ENCODE measurements at regions not wholly inside any gene's neighbourhood (a gene's known extent, or its start where the extent isn't known, plus 50 kb on each side); places are given as distances from the start of the nearest gene placed in this dataset.

- ChIA-PET CTCF (no interaction called here), POLR2A (no interaction called here)
- H3K27me3 Mint-ChIP-seq = peaks cover 2% of the 10 kb centered on the region
- intact Hi-C loops (cut with micrococcal nuclease) = no loop called here
- no peaks in the 10 kb centered on the region for H3K36me3 Mint-ChIP-seq (ENCODE audit: low read depth)
- ATAC-seq (no peak), DNase-seq (no peak)
- H3K4me1 Mint-ChIP-seq (ENCODE audit: low read depth) = no peaks in the 10 kb centered on the region
- H3K27ac Mint-ChIP-seq = no peak overlapping the region
- no peak overlapping the region for H3K4me3 Mint-ChIP-seq
- H3K9me3 Mint-ChIP-seq = peaks cover 2% of the 10 kb centered on the region
- TF ChIP-seq CTCF (IDR thresholded peaks at IDR 0.05) = no peak
Measured at GRCh38 chr22:34122042-34122441, 201.8 kb upstream of the LARGE1 start.

- H3K27ac Mint-ChIP-seq = no peak overlapping the region
- H3K4me1 Mint-ChIP-seq (ENCODE audit: low read depth) = no peaks in the 10 kb centered on the region
- no peak overlapping the region for H3K4me3 Mint-ChIP-seq
- intact Hi-C loops (cut with micrococcal nuclease) = no loop called here
- TF ChIP-seq CTCF (IDR thresholded peaks at IDR 0.05) = no peak
- ChIA-PET CTCF (no interaction called here), POLR2A (no interaction called here)
- H3K36me3 Mint-ChIP-seq (ENCODE audit: low read depth) = no peaks in the 10 kb centered on the region
- DNase-seq (no peak), ATAC-seq (no peak)
- H3K9me3 Mint-ChIP-seq = peaks cover 2% of the 10 kb centered on the region
- peaks cover 3% of the 10 kb centered on the region for H3K27me3 Mint-ChIP-seq
Measured at GRCh38 chr22:34129691-34130486, 209.6 kb upstream of the LARGE1 start.

- no peak for TF ChIP-seq CTCF (IDR thresholded peaks at IDR 0.05)
- DNase-seq (no peak), ATAC-seq (no peak)
- no peaks in the 10 kb centered on the region for H3K27me3 Mint-ChIP-seq
- H3K27ac Mint-ChIP-seq = no peak overlapping the region
- CTCF ChIA-PET = no interaction called here
- no peaks in the 10 kb centered on the region for H3K36me3 Mint-ChIP-seq (ENCODE audit: low read depth)
- no peak overlapping the region for H3K4me3 Mint-ChIP-seq
- POLR2A ChIA-PET = no interaction called here
- intact Hi-C loops (cut with micrococcal nuclease) = no loop called here
- H3K4me1 Mint-ChIP-seq (ENCODE audit: low read depth) = no peaks in the 10 kb centered on the region
- peaks cover 2% of the 10 kb centered on the region for H3K9me3 Mint-ChIP-seq
Measured at GRCh38 chr22:34135749-34136148, 215.5 kb upstream of the LARGE1 start.

- POLR2A ChIA-PET = no interaction called here
- no peaks in the 10 kb centered on the region for H3K4me1 Mint-ChIP-seq (ENCODE audit: low read depth)
- H3K36me3 Mint-ChIP-seq (ENCODE audit: low read depth) = no peaks in the 10 kb centered on the region
- H3K9me3 Mint-ChIP-seq = peaks cover 18% of the 10 kb centered on the region
- no peaks in the 10 kb centered on the region for H3K27me3 Mint-ChIP-seq
- H3K4me3 Mint-ChIP-seq = no peak overlapping the region
- no peak for DNase-seq
- TF ChIP-seq CTCF (IDR thresholded peaks at IDR 0.05) = no peak
- no peak for ATAC-seq
- intact Hi-C loops (cut with micrococcal nuclease) = no loop called here
- no peak overlapping the region for H3K27ac Mint-ChIP-seq
- CTCF ChIA-PET = no interaction called here
Measured at GRCh38 chr22:34150023-34150422, 229.7 kb upstream of the LARGE1 start.

GRCh38 chr22:34159491-34159890 lies 239.2 kb upstream of the LARGE1 start:
- ChIA-PET CTCF (no interaction called here), POLR2A (no interaction called here)
- Mint-ChIP-seq H3K27ac (no peak overlapping the region), H3K4me1 (ENCODE audit: low read depth) (no peaks in the 10 kb centered on the region), H3K4me3 (no peak overlapping the region), H3K36me3 (ENCODE audit: low read depth) (no peaks in the 10 kb centered on the region), H3K27me3 (peaks cover 4% of the 10 kb centered on the region), H3K9me3 (peaks cover 3% of the 10 kb centered on the region)
- no peak for TF ChIP-seq CTCF (IDR thresholded peaks at IDR 0.05)
- ATAC-seq (no peak), DNase-seq (no peak)
- intact Hi-C loops (cut with micrococcal nuclease) = no loop called here
